Left renal pelvis (tissue), 4 donors: ENCODE measurements at regions not wholly inside any gene's neighbourhood (a gene's known extent, or its start where the extent isn't known, plus 50 kb on each side); places are given as distances from the start of the nearest gene placed in this dataset.
"Not testable (repeated sequence)": the region's sequence is repeated elsewhere in the genome, so short reads cannot be mapped to it uniquely, and the experiment has no call there.

Source experiments
- DNase-seq, 4 donors: peaks; one replicate each; pipeline ENCODE4 v3.0.0-alpha.2; 2013; ENCODE audit warnings: low read depth in 4 of 4, low spot score in 3 of 4

GRCh38 chr6:80793411-80793810, 686.9 kb downstream of the BCKDHB start:
- DNase-seq, result no peak

- DNase-seq, result no peak
Observed at GRCh38 chr6:80792151-80792550, 685.7 kb downstream of the BCKDHB start.

- no peak for DNase-seq
Observed at GRCh38 chr6:80789912-80790570, 683.6 kb downstream of the BCKDHB start.

- not testable (repeated sequence) for DNase-seq
Observed at GRCh38 chr6:80783271-80783670, 676.8 kb downstream of the BCKDHB start.

GRCh38 chr6:80771941-80772340, 665.5 kb downstream of the BCKDHB start:
- peak in 1 of 4 donors; percentile 6 for DNase-seq

GRCh38 chr6:80769106-80769505, 662.6 kb downstream of the BCKDHB start:
- DNase-seq, result no peak

GRCh38 chr6:80767808-80768207, 661.3 kb downstream of the BCKDHB start:
- DNase-seq, result no peak

GRCh38 chr6:80744213-80744612, 637.7 kb downstream of the BCKDHB start:
- DNase-seq, result no peak

GRCh38 chr6:80742481-80742880, 636.0 kb downstream of the BCKDHB start:
- peak in 1 of 4 donors; percentile 2 for DNase-seq

- no peak for DNase-seq
Observed at GRCh38 chr6:80733641-80734040, 627.2 kb downstream of the BCKDHB start.

GRCh38 chr6:80728830-80729229, 622.4 kb downstream of the BCKDHB start:
- DNase-seq, result no peak

- DNase-seq, result no peak
Observed at GRCh38 chr6:80728101-80728750, 621.8 kb downstream of the BCKDHB start.

- DNase-seq, result no peak
Observed at GRCh38 chr6:80725156-80725930, 618.9 kb downstream of the BCKDHB start.

- DNase-seq, result no peak
Observed at GRCh38 chr6:80720824-80721223, 614.4 kb downstream of the BCKDHB start.

GRCh38 chr6:80714513-80714912, 608.0 kb downstream of the BCKDHB start:
- DNase-seq, result no peak

- DNase-seq, result no peak
Observed at GRCh38 chr6:80698459-80698858, 592.0 kb downstream of the BCKDHB start.

GRCh38 chr6:80696268-80696667, 589.8 kb downstream of the BCKDHB start:
- DNase-seq, result no peak

GRCh38 chr6:80690551-80691131, 584.2 kb downstream of the BCKDHB start:
- no peak for DNase-seq

GRCh38 chr6:80689716-80690395, 583.4 kb downstream of the BCKDHB start:
- DNase-seq, result no peak

- no peak for DNase-seq
Observed at GRCh38 chr6:80679992-80680391, 573.5 kb downstream of the BCKDHB start.

GRCh38 chr6:80676386-80676785, 569.9 kb downstream of the BCKDHB start:
- no peak for DNase-seq
